HUES64 (cell line): ENCODE measurements at regions not wholly inside any gene's neighbourhood (a gene's known extent, or its start where the extent isn't known, plus 50 kb on each side); places are given as distances from the start of the nearest gene placed in this dataset.

Experiments
- H3K27ac ChIP-seq: 2 replicates; pipeline ENCODE4 v1.7.0; 2013; ENCODE audit warnings: low read depth, low read length, inconsistent platforms
- H3K27me3 ChIP-seq: 2 replicates; pipeline ENCODE4 v1.6.1; 2013; ENCODE audit warnings: mild to moderate bottlenecking, low read length; ENCODE audit not compliant: insufficient read depth
- H3K36me3 ChIP-seq: 2 replicates; pipeline ENCODE4 v1.6.1; 2013; ENCODE audit warnings: mild to moderate bottlenecking, low read length; ENCODE audit not compliant: insufficient read depth
- H3K4me1 ChIP-seq: 2 replicates; pipeline ENCODE4 v1.6.1; 2013; ENCODE audit warnings: mild to moderate bottlenecking, low read length, moderate library complexity; ENCODE audit not compliant: insufficient read depth
- H3K4me3 ChIP-seq: 2 replicates; pipeline ENCODE4 v1.5.1; 2013; ENCODE audit warnings: mild to moderate bottlenecking, low read length, moderate library complexity
- H3K9ac ChIP-seq: 2 replicates; pipeline ENCODE4 v1.6.1; 2013; ENCODE audit warnings: mild to moderate bottlenecking, low read depth, low read length
- H3K9me3 ChIP-seq: 2 replicates; pipeline ENCODE4 v1.6.1; 2013; ENCODE audit warnings: low read depth, low read length; ENCODE audit not compliant: insufficient read depth
- WGBS: fragments of 150-250, 120-280 bp; methylation state at CpG from one replicate; pipeline ENCODE4 v1.1.7; 2013; ENCODE audit warnings: missing lambda C conversion rate; 5-methylcytosine and 5-hydroxymethylcytosine counted together

DNA sequence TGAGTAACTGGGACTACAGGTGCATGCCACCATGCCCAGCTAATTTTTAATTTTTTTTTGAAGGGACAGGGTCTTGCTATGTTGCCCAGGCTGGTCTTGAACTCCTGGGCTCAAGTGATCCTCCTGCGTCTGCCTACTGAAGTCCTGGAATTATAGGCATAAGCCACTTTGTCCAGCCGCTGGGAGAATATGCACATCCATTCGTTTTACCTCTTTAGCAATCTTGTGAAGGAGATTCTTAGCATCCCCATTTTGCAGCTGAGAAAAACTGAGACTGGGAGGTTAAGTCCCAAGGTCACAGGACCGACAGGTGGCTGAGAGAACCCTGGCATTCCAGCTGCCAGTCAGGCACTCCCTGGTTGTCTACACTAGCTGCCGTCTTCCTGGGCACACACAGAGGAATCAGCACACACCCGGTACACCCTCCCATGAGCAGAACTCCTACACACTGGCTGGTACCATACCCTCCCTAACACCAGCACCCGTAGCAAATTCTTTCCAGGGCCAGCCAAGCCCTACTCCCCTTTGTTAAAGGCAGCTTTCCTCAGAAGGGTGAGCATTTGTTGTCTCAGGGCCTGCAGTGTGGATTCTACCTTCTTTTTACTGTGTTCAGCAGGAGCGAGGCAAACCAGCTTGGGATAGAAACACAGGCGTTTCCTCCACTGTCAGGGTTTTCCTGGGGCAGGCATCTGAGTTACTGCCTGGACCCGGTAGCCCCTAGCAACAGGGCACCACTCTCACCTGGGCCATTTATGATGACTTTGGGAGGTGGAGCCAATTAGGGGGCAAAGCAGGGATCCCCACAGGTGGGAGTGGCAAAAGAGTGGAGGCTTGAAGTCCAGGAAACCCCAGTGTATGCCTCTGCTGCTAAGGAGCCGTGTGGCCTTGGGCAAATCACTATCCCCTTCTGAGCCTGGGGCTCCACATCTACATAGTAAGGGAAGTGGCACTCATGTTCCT lies 70.2 kb downstream of the IRF2BPL start:
- no peaks in the 10 kb centered on the region for H3K9me3 ChIP-seq
- no peaks in the 10 kb centered on the region for H3K27me3 ChIP-seq
- no peak overlapping the region for H3K4me3 ChIP-seq
- H3K27ac ChIP-seq: peak overlapping the region; percentile 15; the same call in 1 of the 2 replicates
- no peaks in the 10 kb centered on the region for H3K36me3 ChIP-seq
- 0 out of 2 replicates have a peak overlapping the region, but pooled peaks have one; percentile 1 for H3K9ac ChIP-seq
- peaks cover 61% of the 10 kb centered on the region for H3K4me1 ChIP-seq
- WGBS: 81% methylated on average over 11 of the region's 11 CpGs

DNA sequence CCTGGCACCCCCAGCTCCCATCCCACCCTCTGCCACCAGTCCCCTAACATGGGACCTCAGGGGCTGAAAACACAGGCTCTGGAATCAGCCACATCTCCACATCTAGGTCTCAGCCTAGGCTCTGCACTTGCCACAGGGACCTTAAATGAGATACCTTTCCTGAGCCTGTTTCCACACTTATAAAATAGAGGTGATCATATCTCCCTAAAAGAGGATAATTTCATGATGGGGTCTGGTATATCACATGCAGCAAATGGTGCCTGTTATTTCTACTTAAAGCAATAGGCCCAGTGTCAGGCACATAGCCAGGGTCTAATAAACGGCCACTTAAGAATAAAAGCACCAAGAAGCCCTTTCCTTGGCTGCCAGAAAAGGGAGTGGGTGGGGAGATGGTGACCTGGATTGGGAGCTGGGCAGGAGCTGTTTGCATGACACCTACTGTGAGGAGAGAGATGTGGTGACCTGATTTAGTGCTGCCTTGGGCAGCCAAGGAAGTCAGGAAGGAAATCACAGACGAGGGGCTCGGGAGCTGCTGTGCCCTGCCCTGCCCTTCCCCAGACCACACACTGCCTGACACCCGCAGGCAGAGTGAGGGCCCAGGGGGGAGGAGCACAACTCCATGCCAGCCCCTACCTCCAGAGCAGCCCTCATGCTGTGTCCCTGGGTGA lies 71.2 kb downstream of the IRF2BPL start:
- H3K27me3 ChIP-seq: no peaks in the 10 kb centered on the region
- H3K4me1 ChIP-seq: peaks cover 58% of the 10 kb centered on the region

DNA sequence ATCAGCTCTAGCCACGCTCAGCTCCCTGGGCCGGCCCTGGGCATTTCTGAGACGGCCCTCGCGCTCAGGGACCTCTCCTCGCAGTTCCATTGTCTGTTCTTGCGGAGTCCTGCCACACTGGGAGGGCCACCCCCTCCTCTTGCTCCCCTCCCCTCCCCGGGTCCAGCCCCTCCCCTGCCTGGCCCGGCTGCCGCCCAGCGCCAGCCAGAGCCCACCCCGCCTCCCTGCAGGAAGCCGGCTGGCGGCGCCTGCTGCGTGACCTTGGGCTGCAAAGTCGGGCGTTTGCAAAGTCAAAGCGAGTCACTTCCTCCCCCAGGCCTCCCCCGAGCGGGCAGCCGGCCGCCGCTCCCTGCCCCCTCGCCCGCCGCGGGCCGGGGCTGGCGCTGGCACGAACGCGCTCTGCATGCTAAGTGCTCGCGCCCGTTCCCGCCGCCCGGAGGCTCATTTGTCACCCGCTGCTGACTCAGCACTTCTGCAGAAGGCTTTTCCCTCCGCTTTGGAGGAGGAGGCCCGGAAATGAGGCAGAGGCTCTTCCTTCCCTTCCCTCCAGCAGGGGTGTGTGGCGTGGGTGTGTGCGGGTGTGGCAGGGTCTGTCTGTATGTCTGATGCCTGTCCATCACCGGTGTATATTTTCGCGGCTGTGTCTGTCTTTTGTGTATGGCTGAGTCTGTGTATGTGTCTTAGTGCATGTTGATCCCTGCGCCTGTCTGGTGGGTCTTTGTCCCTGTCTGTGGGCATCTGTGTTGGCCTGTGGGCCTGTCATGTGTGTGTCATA lies 72.0 kb downstream of the IRF2BPL start:
- Histone ChIP-seq H3K9me3 (no peaks in the 10 kb centered on the region), H3K36me3 (no peaks in the 10 kb centered on the region), H3K9ac (peak overlapping the region; percentile 84), H3K4me1 (peaks cover 53% of the 10 kb centered on the region), H3K27me3 (no peaks in the 10 kb centered on the region), H3K27ac (peak overlapping the region; percentile 97), H3K4me3 (peak overlapping the region; percentile 42)
- whole genome bisulfite sequencing: 3% methylated on average over 47 of the region's 48 CpGs

More for the DNA sequence above, 71.2 kb downstream of the IRF2BPL start:
- H3K9ac ChIP-seq: no peak overlapping the region
- H3K4me3 ChIP-seq: no peak overlapping the region
- no peaks in the 10 kb centered on the region for H3K9me3 ChIP-seq
- H3K27ac ChIP-seq: peak overlapping the region; percentile 97
- 30% methylated on average over 4 of the region's 4 CpGs for WGBS
- no peaks in the 10 kb centered on the region for H3K36me3 ChIP-seq

DNA sequence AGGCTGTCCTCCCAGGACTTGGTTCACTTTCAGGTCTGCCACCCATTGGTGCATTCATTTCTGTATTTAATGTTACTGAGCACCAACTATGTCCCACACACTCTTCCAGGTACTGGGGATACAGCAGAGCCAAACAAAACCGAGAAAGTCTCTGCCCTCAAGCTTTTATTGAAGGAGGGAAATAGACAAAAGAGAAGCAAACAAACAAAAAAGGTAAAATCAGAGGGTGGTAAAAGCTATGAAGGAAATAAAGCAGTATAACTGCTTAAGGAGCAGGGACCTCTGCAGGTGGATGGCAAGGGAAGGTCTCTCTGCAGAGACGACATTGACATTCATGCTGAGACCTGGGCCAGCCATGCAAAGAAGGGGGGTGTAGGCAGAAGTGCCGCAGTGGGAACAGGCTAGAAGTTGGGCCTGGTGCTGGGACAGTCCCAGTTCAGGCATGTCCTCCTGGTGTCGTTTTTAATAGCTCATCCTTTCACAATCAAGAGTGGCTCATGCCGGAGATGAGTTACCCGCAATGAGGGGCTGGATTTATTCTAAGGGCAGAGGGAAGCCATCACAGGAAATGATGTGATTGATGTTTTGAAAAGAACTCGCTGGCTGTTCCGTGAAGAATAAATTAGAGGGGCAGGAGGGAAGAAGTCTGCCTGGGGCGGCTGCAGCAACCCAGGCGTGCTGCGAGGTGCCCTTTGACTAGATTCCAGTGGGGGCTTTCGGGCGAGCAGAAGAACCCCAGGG lies 72.8 kb downstream of the IRF2BPL start:
- H3K4me1 ChIP-seq: peaks cover 46% of the 10 kb centered on the region
- no peaks in the 10 kb centered on the region for H3K36me3 ChIP-seq
- peak overlapping the region; percentile 97 for H3K27ac ChIP-seq
- peak overlapping the region; percentile 84 for H3K9ac ChIP-seq
- 7% methylated on average over 13 of the region's 13 CpGs for WGBS
- peak overlapping the region; percentile 42 for H3K4me3 ChIP-seq
- no peaks in the 10 kb centered on the region for H3K9me3 ChIP-seq
- no peaks in the 10 kb centered on the region for H3K27me3 ChIP-seq

DNA sequence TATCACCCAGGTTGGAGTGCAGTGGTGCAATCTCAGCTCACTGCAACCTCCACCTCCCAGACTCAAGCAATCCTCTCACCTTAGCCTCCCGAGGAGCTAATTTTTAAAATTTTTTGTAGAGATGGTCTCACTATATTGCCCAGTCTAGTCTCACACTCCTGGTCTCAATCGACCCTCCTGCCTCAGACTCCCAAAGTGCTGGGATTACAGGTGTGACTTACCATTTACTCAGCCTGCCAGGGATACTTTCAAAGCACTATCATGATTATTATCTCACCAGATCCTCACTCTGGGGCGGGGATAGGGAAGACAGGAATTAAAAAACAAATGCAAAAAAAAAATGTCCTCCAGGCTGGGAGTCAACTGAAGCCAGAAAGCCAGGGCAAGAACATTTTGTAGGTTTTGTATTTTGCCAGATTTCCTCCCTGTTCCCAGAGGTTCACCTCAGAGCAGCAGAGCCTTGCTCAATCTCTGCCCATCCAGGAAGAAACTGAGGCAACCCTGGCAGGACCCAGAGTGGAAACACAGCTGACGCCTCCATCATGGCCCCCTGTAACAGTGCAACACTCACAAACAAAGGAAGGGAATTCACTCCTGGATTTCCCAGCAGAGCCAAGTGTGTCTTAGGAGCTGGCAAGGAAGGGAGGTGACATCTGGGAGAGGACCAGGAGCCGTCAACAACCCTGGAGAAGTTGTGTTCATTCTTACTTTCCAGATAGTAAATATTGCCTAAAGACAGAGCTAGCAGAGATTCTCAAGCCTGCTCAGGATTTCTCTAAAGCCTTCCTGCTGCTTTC lies 73.9 kb downstream of the IRF2BPL start:
- H3K9ac ChIP-seq: peak overlapping the region; percentile 56; the same call in 1 of the 2 replicates
- H3K27ac ChIP-seq: peak overlapping the region; percentile 80
- peaks cover 39% of the 10 kb centered on the region for H3K4me1 ChIP-seq
- no peaks in the 10 kb centered on the region for H3K36me3 ChIP-seq
- no peak overlapping the region for H3K4me3 ChIP-seq
- 80% methylated on average over 5 of the region's 5 CpGs for WGBS
- no peaks in the 10 kb centered on the region for H3K9me3 ChIP-seq
- no peaks in the 10 kb centered on the region for H3K27me3 ChIP-seq

DNA sequence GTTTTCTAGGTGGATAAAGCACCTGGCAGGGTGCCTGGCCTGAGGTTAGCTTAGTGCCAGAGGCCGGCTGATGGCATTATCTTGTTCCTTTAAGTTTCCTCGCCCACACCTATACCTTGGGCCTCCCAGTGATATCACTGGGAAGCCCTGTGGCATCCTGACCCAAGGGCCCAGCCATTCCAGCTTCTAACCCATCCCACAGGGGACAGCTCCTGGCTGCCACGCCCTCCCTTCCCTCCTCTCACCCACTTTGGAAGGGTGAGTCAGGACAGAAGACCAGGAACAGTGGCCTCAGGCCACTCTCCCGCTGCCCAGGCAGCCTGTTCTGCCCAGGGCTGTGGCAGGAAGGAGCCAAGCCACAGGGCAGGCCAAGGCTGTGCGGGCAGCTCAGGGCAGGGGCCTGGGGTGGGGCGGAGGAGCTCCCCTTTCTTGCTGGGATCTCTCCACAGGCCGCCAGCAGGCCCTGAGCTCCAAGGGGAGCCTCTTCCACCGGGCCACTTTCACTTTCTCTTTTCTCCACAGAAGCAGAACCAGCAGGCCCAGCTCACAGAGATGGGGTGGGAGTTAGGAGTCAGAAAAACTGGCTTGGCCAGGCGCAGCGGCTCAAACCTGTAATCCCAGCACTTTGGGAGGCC lies 75.1 kb downstream of the IRF2BPL start:
- H3K4me1 ChIP-seq: peaks cover 31% of the 10 kb centered on the region

DNA sequence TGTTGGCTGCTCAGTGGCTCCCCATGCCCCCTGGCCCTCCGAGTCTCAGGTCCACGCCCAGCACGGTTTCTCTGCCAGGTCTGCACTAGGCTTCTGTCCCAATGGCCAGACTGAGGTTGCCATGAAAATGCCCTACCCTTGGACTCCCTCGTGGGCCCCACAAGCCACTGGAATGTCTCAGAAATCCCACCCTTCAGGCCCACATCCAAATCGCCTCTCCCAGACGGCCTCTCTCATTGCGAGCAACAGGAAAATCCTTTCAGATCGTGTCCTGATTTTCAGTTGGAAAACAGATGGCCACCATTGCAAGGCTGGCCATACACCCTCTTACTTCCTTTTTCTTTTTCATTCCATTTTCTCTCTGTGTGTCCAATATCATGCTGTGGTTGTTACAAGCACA lies 77.3 kb downstream of the IRF2BPL start:
- Histone ChIP-seq H3K9ac (no peak overlapping the region), H3K36me3 (no peaks in the 10 kb centered on the region), H3K27me3 (no peaks in the 10 kb centered on the region), H3K9me3 (no peaks in the 10 kb centered on the region), H3K4me3 (no peak overlapping the region), H3K4me1 (peaks cover 33% of the 10 kb centered on the region), H3K27ac (no peak overlapping the region)
- WGBS: 88% methylated on average over 8 of the region's 8 CpGs

More for the DNA sequence above, 75.1 kb downstream of the IRF2BPL start:
- H3K9ac ChIP-seq: peak overlapping the region; percentile 3; the same call in 1 of the 2 replicates
- no peaks in the 10 kb centered on the region for H3K9me3 ChIP-seq
- WGBS: 86% methylated on average over 9 of the region's 10 CpGs
- H3K36me3 ChIP-seq: no peaks in the 10 kb centered on the region
- H3K27ac ChIP-seq: no peak overlapping the region
- no peak overlapping the region for H3K4me3 ChIP-seq
- no peaks in the 10 kb centered on the region for H3K27me3 ChIP-seq

DNA sequence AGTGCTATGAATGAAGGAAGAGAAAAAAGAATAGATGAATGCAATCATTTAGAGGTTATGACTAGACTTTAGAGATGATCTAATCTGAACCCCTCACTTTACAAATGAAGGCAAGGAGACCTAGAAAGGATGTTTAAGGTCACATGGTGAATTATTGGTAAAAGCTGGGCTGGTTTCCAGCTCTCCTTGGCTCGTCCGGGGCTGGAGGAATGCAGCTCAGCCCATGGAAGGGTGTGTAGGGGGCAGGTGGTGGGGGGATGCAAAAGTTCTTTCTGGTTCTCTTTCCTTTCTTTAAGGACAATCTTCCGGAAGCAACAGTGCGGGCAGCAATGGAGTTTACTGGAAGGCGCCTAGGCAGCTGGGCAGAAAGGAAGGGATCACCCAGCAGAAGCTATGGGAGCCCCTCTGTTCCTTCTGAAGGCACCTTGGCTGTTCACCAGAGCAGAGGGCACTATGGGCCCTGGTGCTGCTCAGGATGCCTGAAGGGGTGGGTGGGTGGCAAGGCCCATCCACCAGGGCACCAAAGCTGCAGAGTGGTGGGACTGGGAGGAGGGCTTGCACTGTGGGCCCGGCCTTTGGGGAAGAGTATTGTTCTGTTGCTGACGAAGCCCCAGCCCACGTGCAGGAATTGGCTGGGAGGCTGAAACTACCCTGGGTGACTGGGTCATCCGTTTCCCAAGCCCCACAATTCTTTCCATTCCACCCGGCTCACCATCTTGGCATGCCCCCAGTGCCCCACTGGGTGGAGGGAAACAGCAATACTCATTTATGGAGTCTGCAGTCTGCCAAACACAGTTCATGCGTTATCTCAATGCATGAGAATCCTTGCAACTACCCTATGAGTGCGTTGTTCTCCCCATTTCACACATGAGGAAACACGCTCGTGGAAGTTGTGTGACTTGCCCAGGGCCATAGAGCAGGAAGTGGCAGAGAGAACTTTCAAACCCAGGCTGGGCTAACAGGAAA lies 78.2 kb downstream of the IRF2BPL start:
- H3K4me1 ChIP-seq: peaks cover 25% of the 10 kb centered on the region
- no peak overlapping the region for H3K27ac ChIP-seq
- H3K36me3 ChIP-seq: no peaks in the 10 kb centered on the region
- H3K9me3 ChIP-seq: no peaks in the 10 kb centered on the region
- H3K9ac ChIP-seq: no peak overlapping the region; the same call in 1 of the 2 replicates
- H3K4me3 ChIP-seq: no peak overlapping the region
- WGBS: 84% methylated on average over 14 of the region's 14 CpGs
- no peaks in the 10 kb centered on the region for H3K27me3 ChIP-seq

DNA sequence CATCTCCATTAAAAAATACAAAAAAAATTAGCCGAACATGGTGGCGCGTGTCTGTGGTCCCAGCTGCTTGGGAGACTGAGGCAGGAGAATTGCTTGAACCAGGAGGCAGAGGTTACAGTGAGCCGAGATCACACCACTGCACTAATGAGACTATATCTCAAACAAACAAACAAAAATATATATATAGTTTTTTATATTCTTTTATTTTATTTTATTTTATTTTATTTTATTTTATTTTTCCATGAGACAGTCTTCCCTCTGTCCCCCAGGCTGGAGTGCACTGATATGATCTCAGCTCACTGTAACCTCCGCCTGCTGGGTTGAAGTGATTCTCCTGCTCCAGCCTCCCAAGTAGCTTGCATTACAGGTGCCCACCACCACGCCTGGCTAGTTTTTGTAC lies 79.5 kb downstream of the IRF2BPL start:
- WGBS: 95% methylated on average over 5 of the region's 6 CpGs

More for the DNA sequence above, 79.5 kb downstream of the IRF2BPL start:
- Histone ChIP-seq H3K4me3 (no peak overlapping the region), H3K36me3 (no peaks in the 10 kb centered on the region), H3K27me3 (no peaks in the 10 kb centered on the region), H3K27ac (no peak overlapping the region), H3K9ac (no peak overlapping the region), H3K9me3 (no peaks in the 10 kb centered on the region), H3K4me1 (peaks cover 19% of the 10 kb centered on the region)
